DMS114 treated with DMSO at 0.1 percent for 48 hours (cell line): ENCODE measurements at regions not wholly inside any gene's neighbourhood (a gene's known extent, or its start where the extent isn't known, plus 50 kb on each side); places are given as distances from the start of the nearest gene placed in this dataset.
"Not testable (repeated sequence)": the region's sequence is repeated elsewhere in the genome, so short reads cannot be mapped to it uniquely, and the experiment has no call there.

ENCODE experiments used
- DNase-seq: peaks from one replicate; lab custom pipeline; 2025; ENCODE audit not compliant: unreplicated experiment; lab: John Stamatoyannopoulos, UW

DNA sequence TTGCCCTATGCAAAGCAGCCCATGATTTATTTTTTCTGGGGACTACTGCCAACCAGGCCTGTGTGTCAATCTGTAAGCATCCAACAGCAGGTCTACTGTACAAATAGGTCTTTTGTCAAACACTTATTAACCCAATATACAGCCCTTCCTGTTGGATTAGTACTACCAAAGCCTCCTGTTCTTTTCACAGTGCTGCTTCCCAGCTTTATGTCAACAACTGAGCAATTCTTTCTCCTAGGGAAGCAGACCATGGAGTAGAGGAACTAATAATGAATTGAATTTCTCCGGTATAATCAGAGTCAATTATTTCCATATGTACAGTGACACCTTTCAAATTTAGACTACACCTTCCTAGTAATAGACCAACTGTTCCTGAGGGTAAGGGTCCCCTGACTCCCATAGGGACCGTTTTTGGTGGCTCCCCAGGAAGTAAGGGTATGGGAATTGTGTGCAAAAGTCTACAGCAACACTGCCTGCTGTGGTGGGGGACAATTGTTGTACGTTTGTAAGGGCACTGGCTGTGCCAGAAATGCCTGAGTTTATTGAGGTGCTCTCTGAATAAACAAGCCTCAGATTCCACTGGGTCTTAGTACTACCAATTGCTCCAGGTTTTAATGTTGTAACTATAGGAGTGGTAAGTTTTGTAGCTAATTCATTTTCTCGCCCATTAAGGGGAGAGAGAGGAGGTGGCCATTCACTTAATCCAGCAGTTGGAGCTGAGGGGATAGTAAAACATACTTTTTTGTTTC is 286.1 kb upstream of the MTPN start:
- DNase-seq, result not testable (repeated sequence)

DNA sequence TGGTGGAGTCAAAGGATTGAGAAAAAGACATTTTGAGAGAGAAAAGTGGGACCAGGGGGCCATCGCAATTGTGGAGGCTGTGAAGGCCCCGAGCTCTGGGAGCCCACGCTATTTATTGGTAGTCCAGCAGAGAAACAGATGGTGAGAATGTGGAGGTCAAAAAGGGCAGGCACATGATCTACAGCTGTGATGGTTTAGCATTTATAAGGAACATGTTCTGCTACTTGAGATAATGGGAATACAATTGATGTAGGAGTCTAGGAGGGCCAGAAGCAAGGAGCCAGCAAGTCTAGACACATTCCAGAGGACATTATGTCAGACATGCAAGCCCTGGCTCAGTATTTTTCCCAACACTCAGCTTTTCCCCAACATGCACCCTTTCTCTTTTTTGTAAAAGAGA is 283.4 kb upstream of the MTPN start:
- not testable (repeated sequence) for DNase-seq

DNA sequence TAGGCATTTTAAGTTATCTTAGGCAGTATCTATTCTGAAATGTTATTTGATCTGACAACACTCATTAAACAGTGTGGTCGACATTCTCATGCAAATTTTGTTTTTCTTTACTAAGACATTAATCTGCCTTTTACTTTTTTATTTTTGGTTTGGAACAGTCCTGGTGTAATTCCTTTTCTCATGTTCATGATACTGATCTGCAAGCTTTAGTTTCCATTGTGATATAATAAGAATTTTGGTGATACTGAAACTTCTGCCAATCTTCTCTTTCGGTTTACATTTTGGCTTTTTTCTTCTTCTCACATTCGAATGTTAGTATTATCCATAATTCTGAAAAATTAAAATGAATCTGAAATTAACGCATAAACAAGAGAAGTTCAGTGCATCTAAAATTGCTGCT is 281.9 kb upstream of the MTPN start:
- no peak for DNase-seq

DNA sequence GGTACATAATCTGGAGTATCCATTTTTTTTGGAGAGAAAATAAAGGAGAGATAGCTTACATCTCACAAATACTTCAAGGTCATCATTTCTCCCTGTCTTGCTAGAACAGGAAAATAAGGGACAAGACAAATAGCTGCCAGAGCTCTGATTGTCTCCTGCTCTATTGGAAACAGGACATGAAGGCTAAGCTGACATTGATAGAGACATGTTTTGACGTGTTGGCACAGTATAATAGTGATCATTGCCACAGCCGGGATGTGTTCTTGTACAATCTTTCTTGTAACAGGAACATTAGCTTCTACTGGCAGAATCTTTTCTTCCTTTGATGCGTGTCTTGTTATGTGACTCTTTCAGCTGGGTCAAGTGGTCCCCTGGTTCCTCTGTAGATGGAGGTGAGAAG is 279.3 kb upstream of the MTPN start:
- no peak for DNase-seq

DNA sequence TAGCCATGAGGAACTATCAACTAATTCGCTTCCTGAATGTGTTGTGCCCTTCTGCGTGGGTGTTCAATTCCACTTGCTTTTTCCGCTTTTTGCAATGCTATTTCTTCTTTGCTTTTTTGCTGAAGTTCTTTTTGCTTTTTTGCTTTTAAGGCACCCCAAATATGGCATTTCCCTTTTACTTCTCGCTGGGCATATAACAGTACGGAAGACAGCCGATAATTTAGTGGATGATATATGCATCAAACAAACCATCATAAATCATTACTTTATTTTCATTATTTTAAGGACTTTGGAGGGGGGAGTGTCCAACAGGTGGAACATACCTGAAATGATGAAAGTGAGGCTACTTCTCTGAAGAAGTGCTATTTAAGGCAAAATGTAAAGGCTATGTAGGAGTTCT is 277.0 kb upstream of the MTPN start:
- DNase-seq, result no peak

DNA sequence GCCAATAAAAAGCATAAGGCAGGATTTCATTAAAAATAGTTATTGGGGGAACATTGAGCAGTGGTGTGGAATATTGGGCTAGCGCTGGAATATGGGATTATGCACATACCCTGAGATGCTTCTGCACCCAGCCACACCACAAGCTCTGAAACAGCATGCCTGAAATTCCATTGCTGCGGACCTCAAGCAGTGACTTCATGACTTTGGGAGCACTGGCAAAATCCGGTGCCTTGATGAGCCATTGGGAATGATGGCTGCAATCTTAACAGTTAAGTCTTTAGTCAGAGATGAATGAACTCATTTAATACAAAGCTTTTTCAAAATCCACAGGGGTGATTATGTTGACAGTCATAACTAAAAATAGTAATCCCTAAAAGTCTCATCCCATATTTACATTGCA is 274.7 kb upstream of the MTPN start:
- DNase-seq, result no peak

DNA sequence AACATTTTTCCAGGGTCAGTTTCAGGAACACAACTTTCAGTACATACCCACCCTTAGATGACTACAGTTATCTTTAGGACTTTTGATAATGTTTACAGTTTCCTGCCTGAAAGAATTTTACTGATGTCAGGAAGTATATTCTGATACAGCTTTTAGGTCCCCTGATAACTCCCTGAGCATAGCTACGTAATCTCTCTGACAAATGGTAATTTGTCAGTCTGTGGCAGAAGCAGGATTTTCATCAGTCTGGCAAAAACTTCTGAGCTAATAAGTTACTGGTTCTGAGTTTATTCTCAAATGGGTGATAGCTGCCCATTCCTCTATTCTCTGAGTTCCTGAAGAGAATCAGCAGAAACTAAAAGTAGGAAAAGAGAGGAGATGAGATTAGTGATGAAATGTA is 270.1 kb upstream of the MTPN start:
- no peak for DNase-seq

DNA sequence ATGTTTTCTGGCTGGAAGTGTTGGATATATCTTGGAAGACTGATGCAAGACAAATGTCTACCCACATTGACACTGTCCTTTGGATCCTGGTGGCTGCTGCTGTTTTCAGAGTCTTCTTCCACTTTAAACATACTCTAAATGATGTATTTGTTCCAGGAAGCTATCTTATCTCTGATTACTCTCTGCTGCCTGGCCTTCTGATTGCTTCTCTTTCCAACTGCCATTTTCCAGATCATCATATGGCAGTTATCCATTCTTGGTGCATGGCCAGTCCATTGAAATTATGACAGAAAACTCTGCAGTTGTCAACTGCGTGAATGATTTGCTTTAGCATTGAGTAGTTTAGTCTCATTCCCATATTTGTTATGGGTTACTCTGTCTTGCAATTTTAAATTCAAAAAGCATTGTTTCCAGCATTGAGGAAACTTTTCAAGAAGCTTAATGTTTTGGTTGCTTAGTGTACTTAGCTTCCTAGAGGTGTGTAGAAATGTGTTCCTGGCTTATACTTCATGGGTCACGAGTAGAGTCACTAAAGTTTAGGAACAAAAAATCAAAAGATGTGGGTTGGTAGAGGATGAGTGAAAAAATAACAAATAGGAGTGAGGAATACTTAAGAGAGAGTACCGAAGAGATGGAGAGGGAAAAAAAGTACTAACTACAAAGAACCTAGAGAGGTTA is 268.3 kb upstream of the MTPN start:
- DNase-seq, result no peak

DNA sequence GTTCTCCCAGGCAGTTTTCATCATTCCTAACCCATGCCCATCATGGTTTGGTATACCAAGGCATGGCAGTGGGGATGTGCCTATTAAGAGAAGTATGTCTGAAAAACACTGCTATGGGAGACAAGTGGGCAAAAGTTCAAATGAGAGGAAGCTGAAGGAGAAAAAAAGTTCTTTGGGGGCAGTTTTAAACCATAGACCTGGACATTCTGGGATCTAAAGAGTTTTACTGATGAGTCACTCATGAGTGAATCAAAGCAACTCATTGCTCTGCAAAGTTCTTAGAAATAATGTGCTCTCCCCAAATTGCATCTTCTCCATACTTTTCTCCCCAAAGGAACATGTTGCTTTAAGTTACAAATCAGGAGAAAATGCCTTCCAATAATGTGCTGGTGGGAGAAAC is 256.9 kb upstream of the MTPN start:
- no peak for DNase-seq

DNA sequence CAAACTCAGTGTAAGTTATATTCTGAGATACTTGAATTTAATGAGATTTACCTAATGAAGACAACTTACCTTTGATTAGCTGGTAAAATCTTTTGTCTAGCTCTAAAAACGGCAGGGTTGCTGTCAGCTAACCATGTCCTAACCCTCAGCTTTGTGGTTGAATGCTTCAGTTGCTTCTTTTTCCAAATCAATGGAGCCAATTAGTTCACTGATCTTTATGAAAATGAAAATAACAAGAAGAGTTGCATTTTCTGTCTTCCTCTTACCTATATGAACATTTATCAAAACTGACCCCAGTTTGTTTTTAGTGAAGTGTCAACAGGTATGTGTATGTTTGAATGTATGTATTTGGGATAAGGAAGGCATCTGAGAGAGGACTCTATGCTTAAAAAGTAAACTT is 253.1 kb upstream of the MTPN start:
- no peak for DNase-seq

DNA sequence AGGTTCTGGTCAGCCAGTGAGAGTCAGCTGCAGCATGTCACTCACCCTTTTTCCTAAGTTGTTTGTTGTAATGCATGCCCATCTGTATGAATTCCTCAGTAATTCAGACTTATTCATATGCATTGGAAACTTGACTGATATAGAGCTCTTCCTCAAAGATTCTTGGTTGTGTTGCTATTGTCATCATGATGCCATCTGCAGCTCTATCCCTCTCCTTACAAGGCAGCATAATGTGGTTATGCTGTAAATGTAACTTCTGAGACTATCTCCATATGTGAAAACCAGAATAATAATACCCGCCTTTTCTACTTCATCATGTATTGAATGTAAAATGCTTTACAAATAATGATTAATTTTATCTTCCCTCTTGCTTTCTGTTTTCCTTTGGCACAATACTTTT is 252.6 kb upstream of the MTPN start:
- no peak for DNase-seq

DNA sequence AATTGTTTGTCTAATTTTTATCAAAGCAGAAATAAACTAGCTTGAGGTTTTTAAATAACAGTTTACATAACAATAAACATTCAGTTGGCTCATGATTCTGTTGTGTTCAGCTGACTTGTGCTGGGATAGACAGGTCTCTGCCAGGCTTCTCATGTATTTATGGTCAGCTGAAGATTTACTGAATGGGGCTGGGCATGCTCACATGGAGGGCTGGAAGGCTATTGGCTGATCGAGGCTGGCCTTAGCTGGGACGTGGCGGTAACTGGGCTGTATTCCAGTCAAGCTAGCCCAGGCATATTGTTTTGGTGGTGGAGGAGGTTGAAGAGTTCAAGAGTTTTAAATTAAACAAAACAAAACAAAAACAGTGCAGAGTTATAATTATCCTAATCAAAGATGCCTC is 251.0 kb upstream of the MTPN start:
- no peak for DNase-seq

DNA sequence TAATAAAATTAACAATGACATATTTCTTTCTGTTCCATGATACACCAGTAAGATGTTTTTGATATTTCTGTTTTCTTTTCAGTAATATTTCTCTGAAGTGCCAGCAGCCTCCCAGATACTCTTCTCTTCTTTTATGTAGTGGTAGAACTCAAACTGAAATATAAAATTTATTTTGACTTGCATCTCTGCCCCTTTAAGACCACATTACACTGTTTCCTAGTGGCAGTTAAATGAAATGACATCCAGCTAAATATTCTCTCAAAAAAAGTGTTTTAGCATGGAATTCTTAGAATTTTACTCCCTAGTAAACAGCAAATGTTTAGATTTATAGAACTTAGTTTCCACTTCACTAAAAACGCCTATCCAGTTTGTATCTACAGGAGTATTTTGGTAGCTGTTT is 237.2 kb upstream of the MTPN start:
- DNase-seq, result no peak

DNA sequence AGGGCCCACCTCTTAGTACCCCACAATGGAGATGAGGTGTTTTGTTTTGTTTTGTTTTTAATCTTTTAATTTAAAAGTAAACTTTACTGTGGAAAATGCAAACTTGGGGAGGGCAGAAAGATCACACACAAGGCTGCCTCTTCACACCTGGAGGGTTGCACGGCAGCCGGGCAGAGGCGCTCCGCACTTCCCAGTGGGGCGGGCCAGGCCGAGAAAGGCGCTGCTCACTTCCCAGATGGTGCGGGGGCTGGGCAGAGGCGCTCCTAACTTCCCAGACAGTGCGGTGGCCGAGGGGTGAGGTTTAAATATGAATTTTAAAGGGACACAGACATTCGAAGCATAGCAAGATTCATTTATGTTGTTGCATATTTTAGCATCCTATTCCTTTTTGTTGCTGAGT is 235.9 kb upstream of the MTPN start:
- no peak for DNase-seq

DNA sequence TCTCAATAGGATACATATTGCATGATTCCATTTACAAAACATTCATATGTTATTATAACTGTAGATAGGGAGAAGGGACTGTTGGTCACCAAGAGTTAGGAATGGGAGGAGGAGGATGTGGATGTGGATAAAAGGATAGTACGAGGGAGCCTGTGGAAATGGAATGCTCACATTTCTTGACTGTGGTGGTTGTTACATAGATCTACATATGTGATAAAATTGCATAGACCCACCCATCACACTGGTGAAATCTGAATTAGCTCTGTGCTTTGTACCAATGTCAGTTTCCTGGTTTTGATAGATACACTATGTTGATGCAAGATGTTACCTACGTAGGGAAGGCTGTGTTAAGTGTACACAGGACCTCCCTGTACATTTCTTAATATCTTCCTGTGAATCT is 233.5 kb upstream of the MTPN start:
- no peak for DNase-seq

DNA sequence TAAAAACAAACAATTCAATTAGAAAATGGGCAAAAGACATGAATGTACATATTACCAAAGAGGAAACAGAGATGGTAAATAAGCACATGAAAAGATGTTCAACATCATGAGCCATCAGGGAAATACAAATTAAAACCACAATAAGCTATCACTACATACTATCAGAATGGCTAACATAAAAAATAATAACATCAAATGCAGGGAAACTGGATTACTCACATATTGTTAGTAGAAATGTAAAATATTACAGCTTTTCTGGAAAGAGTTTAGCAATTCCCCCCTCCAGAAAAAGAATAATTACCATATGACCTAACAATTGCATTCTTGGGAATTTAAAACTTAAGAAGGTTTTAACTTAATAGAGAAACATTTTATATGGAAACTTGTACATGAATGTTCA is 232.9 kb upstream of the MTPN start:
- DNase-seq, result no peak

DNA sequence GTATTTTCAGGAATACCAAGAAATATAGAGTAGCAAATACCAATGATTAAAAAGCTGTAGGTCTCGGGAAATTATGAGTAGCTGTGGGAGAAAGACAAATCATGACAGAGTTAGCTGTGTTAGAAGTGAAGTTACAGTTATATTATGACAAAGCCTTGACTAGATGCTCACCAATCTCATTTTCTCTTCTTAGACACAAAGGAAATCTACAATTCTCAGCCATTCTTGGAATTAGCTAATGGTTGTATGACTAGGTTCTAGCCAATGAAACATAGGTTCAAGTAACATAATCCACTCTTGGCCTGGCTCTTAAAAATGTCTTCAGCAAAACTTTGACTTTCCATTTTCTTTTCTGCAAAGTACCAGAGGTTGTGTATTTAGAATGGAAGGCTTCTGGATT is 228.8 kb upstream of the MTPN start:
- DNase-seq, result no peak

DNA sequence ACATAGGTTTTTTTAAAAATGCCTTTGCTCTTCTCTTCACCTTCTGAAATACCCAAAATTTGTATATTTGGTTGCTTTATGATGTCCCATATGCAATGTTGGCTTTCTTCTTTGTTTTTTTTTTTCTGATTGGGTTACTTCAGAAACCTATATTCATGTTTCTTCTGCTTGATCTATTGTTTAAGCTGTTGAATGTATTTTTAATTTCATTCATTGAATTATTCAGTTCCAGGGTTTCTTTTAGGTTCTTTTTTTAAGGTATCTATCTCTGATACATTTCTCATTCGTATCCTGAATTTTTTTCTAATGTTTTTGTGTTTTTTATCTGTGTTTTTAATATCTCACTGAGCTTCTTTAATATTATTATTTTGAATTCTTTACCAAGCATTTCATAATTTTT is 221.0 kb upstream of the MTPN start:
- DNase-seq, result no peak

DNA sequence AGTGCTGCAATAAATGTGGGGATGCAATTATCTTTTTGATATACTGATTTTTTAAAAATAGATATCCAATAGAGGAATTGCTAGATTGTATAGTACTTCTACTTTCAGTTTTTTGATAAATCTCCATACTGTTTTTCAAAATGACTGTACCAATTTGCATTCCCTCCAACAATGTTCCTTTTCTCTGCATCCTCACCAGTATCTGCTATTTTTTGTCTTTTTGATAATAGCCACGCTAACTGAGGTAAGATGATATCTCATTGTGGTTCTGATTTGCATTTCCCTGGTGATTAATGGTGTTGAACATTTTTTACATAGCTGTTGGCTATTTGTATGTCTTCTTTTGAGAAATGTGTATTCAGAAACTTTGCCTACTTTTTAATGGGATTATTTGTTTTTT is 217.7 kb upstream of the MTPN start:
- DNase-seq, result no peak

DNA sequence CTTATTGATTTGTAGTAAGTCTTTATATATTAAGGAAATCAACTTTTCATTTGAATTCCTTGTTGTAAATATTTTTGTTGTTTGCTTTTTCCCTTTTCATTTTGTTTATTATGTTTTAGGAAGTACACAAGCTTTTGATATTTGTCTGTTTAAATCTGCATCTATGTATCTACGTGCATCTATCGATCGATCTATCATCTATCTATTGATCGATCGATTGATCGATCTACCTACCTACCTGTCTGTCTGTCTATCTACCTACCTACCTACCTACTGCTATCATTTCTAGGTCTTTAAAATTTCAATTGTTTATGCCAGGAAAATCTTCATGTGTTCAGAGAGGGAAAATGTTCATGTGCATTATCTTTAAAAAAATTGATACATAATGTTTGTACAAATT is 216.8 kb upstream of the MTPN start:
- no peak for DNase-seq

DNA sequence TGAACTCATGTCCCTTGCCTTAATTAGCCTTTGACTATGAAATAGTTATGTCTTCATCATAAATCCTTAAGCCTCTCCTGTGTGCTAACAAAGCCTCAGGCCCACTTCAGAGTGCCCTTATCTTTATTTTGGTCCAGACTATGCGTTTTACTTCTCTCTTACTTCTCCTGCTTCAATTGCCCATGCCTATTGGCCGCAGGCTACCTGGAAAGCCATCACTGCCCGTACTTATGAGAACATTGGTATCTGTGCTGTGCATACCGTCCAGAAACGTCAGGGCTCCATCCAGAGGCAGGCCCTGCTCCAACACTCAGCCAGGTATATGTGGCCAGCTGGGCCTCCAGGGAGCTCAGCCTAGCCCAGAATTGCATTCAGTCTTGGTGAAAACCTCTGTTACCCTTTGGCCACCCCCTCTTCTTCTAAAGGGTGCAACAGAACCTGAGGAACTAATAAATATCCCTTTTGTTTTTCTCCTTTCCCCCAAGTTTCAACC is 212.4 kb upstream of the MTPN start:
- DNase-seq, result no peak

DNA sequence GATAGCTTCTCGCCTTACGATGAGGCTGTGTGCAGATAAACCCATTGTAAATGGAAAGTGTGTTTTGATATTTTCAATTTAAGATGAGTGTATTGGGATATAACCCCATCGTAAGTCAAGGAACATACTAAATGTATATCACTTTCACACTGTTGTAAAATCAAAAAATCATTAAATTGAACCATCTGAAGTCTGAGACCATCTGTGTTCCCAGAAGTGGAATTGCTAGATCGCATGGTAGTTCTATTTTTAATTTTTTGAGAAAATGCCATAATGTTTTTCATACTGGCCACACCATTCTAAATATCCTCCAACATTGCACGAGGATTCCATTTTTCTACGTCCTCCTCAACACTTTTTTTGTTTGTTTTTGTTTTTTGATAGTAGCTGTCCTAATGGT is 209.1 kb upstream of the MTPN start:
- DNase-seq, result no peak

DNA sequence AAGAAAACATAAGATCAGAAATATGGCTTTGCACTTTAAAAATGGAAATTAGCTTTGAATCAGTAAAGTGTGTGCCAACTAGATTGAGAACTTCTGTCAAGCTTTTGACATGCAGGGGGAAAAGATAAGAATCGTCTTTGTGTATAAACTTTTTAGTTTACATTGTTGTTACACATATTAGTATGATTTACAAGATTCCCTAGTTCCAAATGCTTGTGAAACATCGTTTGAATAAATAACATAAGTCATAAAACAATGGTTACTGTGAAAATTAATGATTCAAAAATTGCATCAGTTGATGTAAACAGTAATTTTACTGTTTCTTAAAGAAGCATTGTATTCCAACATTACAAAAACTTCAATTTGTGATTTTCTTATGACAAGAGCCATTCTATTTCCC is 207.6 kb upstream of the MTPN start:
- DNase-seq, result no peak
